H1 (cell line): ENCODE measurements at regions not wholly inside any gene's neighbourhood (a gene's known extent, or its start where the extent isn't known, plus 50 kb on each side); places are given as distances from the start of the nearest gene placed in this dataset.

Experiments used
- CTCF ChIA-PET: fragments of 300-600 bp; sonication (Branson Sonifier 250); formaldehyde crosslinking; loops from one replicate; lab custom pipeline; 2021; ENCODE audit not compliant: partially characterized antibody; lab: Charles Lee
- POLR2A ChIA-PET: fragments of 300-600 bp; sonication (Branson Sonifier 250); formaldehyde crosslinking; loops from one replicate; lab custom pipeline; 2021; ENCODE audit warnings: inconsistent platforms; ENCODE audit not compliant: partially characterized antibody; lab: Charles Lee
- DNase-seq, 2 experiments: peaks; one replicate each; pipeline versions ENCODE4 v3.0.0 to v3.0.0-alpha.2; 2010 to 2022; ENCODE audit warnings: low spot score in 2 of 2, low read depth in 1 of 2, mixed read lengths in 1 of 2
- FAIRE-seq: peaks from 2 replicates; lab custom pipeline; 2011; peaks lifted over from hg19 to GRCh38; lab: Jason Lieb, UNC
- H2AFZ ChIP-seq: 2 replicates; pipeline ENCODE4 v1.8.1; 2012; ENCODE audit warnings: low read length, inconsistent platforms
- H2AK5ac ChIP-seq: 2 replicates; pipeline ENCODE4 v1.6.1; 2013; ENCODE audit warnings: low read depth, low read length
- H2BK120ac ChIP-seq: replicated peaks from 2 replicates; pipeline ENCODE3; 2013; ENCODE audit warnings: low read depth, low read length, inconsistent platforms
- H2BK12ac ChIP-seq: 2 replicates; pipeline ENCODE4 v1.6.1; 2013; ENCODE audit warnings: low read depth, low read length
- H2BK15ac ChIP-seq: 2 replicates; pipeline ENCODE4 v1.6.1; 2013; ENCODE audit warnings: low read length
- H2BK20ac ChIP-seq: 2 replicates; pipeline ENCODE4 v1.6.1; 2013; ENCODE audit warnings: low read length
- H2BK5ac ChIP-seq: 2 replicates; pipeline ENCODE4 v1.6.1; 2013; ENCODE audit warnings: low read depth, low read length
- H3K14ac ChIP-seq: 2 replicates; pipeline ENCODE4 v1.6.1; 2013; ENCODE audit warnings: inconsistent platforms; ENCODE audit not compliant: insufficient read length
- H3K18ac ChIP-seq: 2 replicates; pipeline ENCODE4 v1.6.1; 2013; ENCODE audit warnings: low read length; ENCODE audit errors: extremely low read depth
- H3K23ac ChIP-seq: 2 replicates; pipeline ENCODE4 v1.6.1; 2013; ENCODE audit warnings: inconsistent platforms; ENCODE audit not compliant: insufficient read length
- H3K23me2 ChIP-seq: 2 replicates; pipeline ENCODE4 v1.6.1; 2013; ENCODE audit warnings: low read depth, low read length
- H3K27ac ChIP-seq: 2 replicates; pipeline ENCODE4 v1.6.1; 2011; ENCODE audit warnings: low read depth, low read length, inconsistent platforms
- H3K27me3 ChIP-seq, 4 experiments: replicated peaks in 1 of 4; 1 replicate in 1 of 4; 2 replicates in 3 of 4; pipeline versions ENCODE4 v1.6.1 to v1.8.1; 2011 to 2013; ENCODE audit warnings: low read length in 3 of 4, mild to moderate bottlenecking in 3 of 4, inconsistent platforms in 2 of 4, mixed read lengths in 2 of 4, moderate library complexity in 1 of 4; ENCODE audit not compliant: control insufficient read depth in 3 of 4, insufficient read depth in 3 of 4; ENCODE audit errors: extremely low read depth in 1 of 4
- H3K36me3 ChIP-seq, 4 experiments: 2 replicates each; pipeline versions ENCODE4 v1.6.1 to v1.8.1; 2011 to 2013; ENCODE audit warnings: mild to moderate bottlenecking in 4 of 4, low read length in 3 of 4, moderate library complexity in 2 of 4, control low read depth in 1 of 4, inconsistent platforms in 1 of 4; ENCODE audit not compliant: insufficient read depth in 4 of 4, control insufficient read depth in 2 of 4
- H3K4ac ChIP-seq: replicated peaks from 2 replicates; pipeline ENCODE3; 2013; ENCODE audit warnings: low read length, low read depth, mixed read lengths, inconsistent platforms; ENCODE audit not compliant: insufficient read length
- H3K4me1 ChIP-seq, 4 experiments: replicated peaks in 1 of 4; 1 replicate in 1 of 4; 2 replicates in 3 of 4; pipeline versions ENCODE4 v1.6.1 to v1.8.1; 2011 to 2013; ENCODE audit warnings: low read length in 3 of 4, inconsistent platforms in 2 of 4, mixed read lengths in 1 of 4; ENCODE audit not compliant: insufficient read depth in 4 of 4, control insufficient read depth in 3 of 4
- H3K4me2 ChIP-seq, 2 experiments: 2 replicates each; pipeline versions ENCODE4 v1.6.1 to v1.8.1; 2011 to 2013; ENCODE audit warnings: low read depth in 2 of 2, low read length in 2 of 2, control low read depth in 1 of 2, inconsistent platforms in 1 of 2, mild to moderate bottlenecking in 1 of 2; ENCODE audit not compliant: insufficient read depth in 1 of 2
- H3K4me3 ChIP-seq, 4 experiments: fragments of 200-600, 300-600 bp in 1 of 4; sonication (generic), shearing (Covaris generic), sonication (Bioruptor Twin) in 1 of 4; 2 replicates each; pipeline versions ENCODE4 v1.5.1 to v1.8.1; 2011 to 2016; ENCODE audit warnings: low read length in 4 of 4, low read depth in 3 of 4, control low read depth in 2 of 4, inconsistent platforms in 2 of 4, mild to moderate bottlenecking in 2 of 4, mixed read lengths in 1 of 4, moderate library complexity in 1 of 4; ENCODE audit not compliant: insufficient read depth in 2 of 4; ENCODE audit errors: extremely low read depth in 1 of 4
- H3K56ac ChIP-seq: replicated peaks from 2 replicates; pipeline ENCODE3; 2013; ENCODE audit warnings: low read depth, mild to moderate bottlenecking, mixed read lengths, low read length, inconsistent platforms; ENCODE audit not compliant: insufficient read length
- H3K79me1 ChIP-seq: 2 replicates; pipeline ENCODE4 v1.6.1; 2013; ENCODE audit warnings: low read depth, low read length, control low read depth
- H3K79me2 ChIP-seq, 2 experiments: 2 replicates each; pipeline versions ENCODE4 v1.6.1 to v1.8.1; 2012 to 2013; ENCODE audit warnings: low read length in 2 of 2, mild to moderate bottlenecking in 2 of 2, inconsistent platforms in 1 of 2; ENCODE audit not compliant: insufficient read depth in 2 of 2, control insufficient read depth in 1 of 2
- H3K9ac ChIP-seq, 4 experiments: replicated peaks in 1 of 4; 1 replicate in 1 of 4; 2 replicates in 3 of 4; pipeline versions ENCODE4 v1.6.1 to v1.8.1; 2011 to 2013; ENCODE audit warnings: low read depth in 3 of 4, low read length in 3 of 4, control low read depth in 2 of 4, mild to moderate bottlenecking in 2 of 4, moderate library complexity in 2 of 4, inconsistent platforms in 1 of 4; ENCODE audit errors: extremely low read depth in 1 of 4
- H3K9me3 ChIP-seq, 2 experiments: 2 replicates each; pipeline versions ENCODE4 v1.6.1 to v1.8.1; 2012 to 2013; ENCODE audit warnings: mild to moderate bottlenecking in 2 of 2, moderate library complexity in 2 of 2, control low read depth in 1 of 2, inconsistent platforms in 1 of 2, low read depth in 1 of 2, low read length in 1 of 2, mixed read lengths in 1 of 2; ENCODE audit not compliant: insufficient read depth in 2 of 2
- H4K20me1 ChIP-seq, 2 experiments: replicated peaks in 1 of 2; 2 replicates each; pipeline versions ENCODE3 to v1.8.1; 2011 to 2013; ENCODE audit warnings: inconsistent platforms in 2 of 2, low read length in 2 of 2, mild to moderate bottlenecking in 1 of 2; ENCODE audit not compliant: insufficient read depth in 2 of 2, control insufficient read depth in 1 of 2
- H4K5ac ChIP-seq: 2 replicates; pipeline ENCODE4 v1.6.1; 2013; ENCODE audit warnings: low read length, low read depth, mixed read lengths, inconsistent platforms; ENCODE audit not compliant: insufficient read length
- H4K8ac ChIP-seq: 2 replicates; pipeline ENCODE4 v1.8.0; 2013; ENCODE audit warnings: mild to moderate bottlenecking, moderate library complexity, low read length, inconsistent platforms; ENCODE audit not compliant: insufficient read depth; ENCODE audit errors: extremely low read depth
- H4K91ac ChIP-seq: replicated peaks from 2 replicates; pipeline ENCODE3; 2013; ENCODE audit warnings: low read length, mixed read lengths, inconsistent platforms; ENCODE audit not compliant: insufficient read length
- ATF3 ChIP-seq: IDR thresholded peaks from 2 replicates; pipeline ENCODE4 v1.6.1; 2011; ENCODE audit warnings: low read depth, mild to moderate bottlenecking, low read length; ENCODE audit not compliant: insufficient read depth
- BRCA1 ChIP-seq: IDR thresholded peaks from 2 replicates; pipeline ENCODE4 v1.6.1; 2012; ENCODE audit warnings: low read depth, low read length, improper control_type of control experiment
- CBX8 ChIP-seq: fragments of 300-800, 300-1000 bp; sonication (generic); IDR thresholded peaks from 2 replicates; pipeline ENCODE4 v1.7.1; 2016; ENCODE audit warnings: low read depth, low read length, borderline replicate concordance
- E2F6 ChIP-seq: IDR thresholded peaks from 2 replicates; pipeline ENCODE4 v1.6.1; 2012; ENCODE audit warnings: inconsistent platforms
- EZH2 ChIP-seq: fragments of 200-600 bp; sonication (generic); IDR thresholded peaks from 2 replicates; pipeline ENCODE4 v1.7.1; 2012; ENCODE audit warnings: low read depth, mild to moderate bottlenecking, moderate library complexity, low read length, inconsistent platforms; ENCODE audit not compliant: severe bottlenecking
- GABPA ChIP-seq: IDR thresholded peaks from 2 replicates; pipeline ENCODE4 v1.6.1; 2011; ENCODE audit warnings: mild to moderate bottlenecking, low read length, moderate library complexity, borderline replicate concordance; ENCODE audit not compliant: insufficient read depth
- JUND ChIP-seq: IDR thresholded peaks from 2 replicates; pipeline ENCODE4 v1.6.1; 2011; ENCODE audit warnings: mild to moderate bottlenecking, improper control_type of control experiment, low read length
- KDM1A ChIP-seq: fragments of 200-600, 300-600 bp; sonication (generic); IDR thresholded peaks from 2 replicates; pipeline ENCODE4 v1.7.1; 2016; ENCODE audit warnings: mild to moderate bottlenecking, low read length, borderline replicate concordance
- KDM4A ChIP-seq: IDR thresholded peaks from one replicate; pipeline ENCODE4 v1.7.1; 2012; ENCODE audit warnings: low read depth, mild to moderate bottlenecking, moderate library complexity, low read length, inconsistent platforms; ENCODE audit not compliant: severe bottlenecking
- KDM5A ChIP-seq: fragments of 200-600 bp; IDR thresholded peaks from 2 replicates; pipeline ENCODE4 v1.7.1; 2012; ENCODE audit warnings: mild to moderate bottlenecking, low read length, inconsistent platforms, mixed read lengths
- POLR2AphosphoS5 ChIP-seq: IDR thresholded peaks from 2 replicates; pipeline ENCODE4 v1.6.1; 2011; ENCODE audit warnings: low read depth, low read length
- RXRA ChIP-seq: IDR thresholded peaks from 2 replicates; pipeline ENCODE4 v1.6.1; 2011; ENCODE audit warnings: low read depth, mild to moderate bottlenecking, low read length, moderate library complexity; ENCODE audit not compliant: insufficient read depth
- SIN3A ChIP-seq, 2 experiments: IDR thresholded peaks in 1 of 2; conservative IDR thresholded peaks in 1 of 2; 2 replicates each; pipeline ENCODE4 v1.6.1; 2011 to 2012; ENCODE audit warnings: low read length in 2 of 2, improper control_type of control experiment in 1 of 2, low read depth in 1 of 2, mild to moderate bottlenecking in 1 of 2
- TAF1 ChIP-seq: IDR thresholded peaks from 2 replicates; pipeline ENCODE4 v1.6.1; 2011; ENCODE audit warnings: mild to moderate bottlenecking, low read depth, low read length
- WGBS, 2 experiments: shearing (Covaris generic) in 1 of 2; methylation state at CpG; one replicate each; pipeline versions ENCODE4 v1.1.6 to v1.1.7; 2013 to 2015; ENCODE audit warnings: low lambda C conversion rate in 2 of 2, mixed read lengths in 2 of 2, inconsistent platforms in 1 of 2, low coverage in 1 of 2, missing lambda C conversion rate in 1 of 2; ENCODE audit not compliant: insufficient replicate concordance in 2 of 2, insufficient coverage in 1 of 2, insufficient read length in 1 of 2; ENCODE audit errors: extremely low coverage in 1 of 2, missing lambda C conversion rate in 1 of 2; 5-methylcytosine and 5-hydroxymethylcytosine counted together

GRCh38 chr6:40044196-40044595 is 109.9 kb upstream of the MOCS1 start:
- Histone ChIP-seq H4K20me1 (no peaks in the 10 kb centered on the region), H3K23me2 (no peaks in the 10 kb centered on the region), H3K18ac (no peak overlapping the region), H3K79me1 (no peaks in the 10 kb centered on the region), H4K8ac (no peak overlapping the region), H3K4me3 (no peak overlapping the region), H3K9ac (no peak overlapping the region), H4K5ac (no peak overlapping the region), H3K56ac (no peak overlapping the region), H3K4me2 (no peak overlapping the region), H3K79me2 (no peaks in the 10 kb centered on the region), H2BK15ac (no peak overlapping the region), H3K14ac (no peak overlapping the region), H3K23ac (no peak overlapping the region), H2AK5ac (no peak overlapping the region), H2BK5ac (no peak overlapping the region), H3K36me3 (no peaks in the 10 kb centered on the region), H2BK120ac (no peak overlapping the region), H3K9me3 (peaks cover 4 to 5% of the 10 kb centered on the region in 2 experiments; a peak in 2 of 4 replicates), H3K4me1 (peaks cover 0 to 5% (median 3%) of the 10 kb centered on the region in 4 experiments; a peak in 3 of 7 replicates), H3K4ac (no peak overlapping the region), H3K27me3 (no peaks in the 10 kb centered on the region), H2BK20ac (no peak overlapping the region), H2AFZ (no peak overlapping the region), H2BK12ac (no peak overlapping the region), H3K27ac (no peak overlapping the region), H4K91ac (no peak overlapping the region)
- CTCF ChIA-PET: no interaction called here
- POLR2A ChIA-PET: no interaction called here
- FAIRE-seq: no peak
- DNase-seq: no peak
- WGBS, 2 experiments: 81% methylated on average over 1 of the region's 1 CpG; no CpG with 5 or more reads in 1 of the 2 experiments
- no peak for TF ChIP-seq RXRA
- TF ChIP-seq SIN3A (conservative IDR thresholded peaks at IDR 0.05 in 1 of 2, IDR thresholded peaks at IDR 0.05 in 1 of 2; ENCODE audit: low read depth in 1 of 2, low read length in 2 of 2): no peak
- TF ChIP-seq KDM4A: no peak
- no peak for TF ChIP-seq GABPA
- no peak for TF ChIP-seq POLR2AphosphoS5
- TF ChIP-seq BRCA1: no peak
- no peak for TF ChIP-seq TAF1
- TF ChIP-seq ATF3: no peak
- TF ChIP-seq E2F6: no peak
- no peak for TF ChIP-seq KDM5A
- TF ChIP-seq CBX8: no peak
- no peak for TF ChIP-seq KDM1A
- no peak for TF ChIP-seq EZH2
- no peak for TF ChIP-seq JUND
